Hepatocyte (in vitro differentiated cells): ENCODE measurements at regions not wholly inside any gene's neighbourhood (a gene's known extent, or its start where the extent isn't known, plus 50 kb on each side); places are given as distances from the start of the nearest gene placed in this dataset.

Source experiments
- EZH2 ChIP-seq: fragments of 200-600 bp; sonication (generic); IDR thresholded peaks from 2 replicates; pipeline ENCODE4 v1.6.1; 2016; ENCODE audit warnings: antibody characterized with exemption, mild to moderate bottlenecking, borderline replicate concordance
- EZH2phosphoT487 ChIP-seq: fragments of 200-600 bp; sonication (generic); IDR thresholded peaks from one replicate; pipeline ENCODE4 v1.6.1; 2018; ENCODE audit warnings: antibody characterized with exemption, mild to moderate bottlenecking, low read depth, moderate library complexity; ENCODE audit not compliant: unreplicated experiment, severe bottlenecking
- TF ChIP-seq, protein P1 (sequence below): fragments of 200-600 bp; sonication (generic); IDR thresholded peaks from 2 replicates; pipeline ENCODE4 v1.5.1; 2016; ENCODE audit warnings: antibody characterized with exemption, mild to moderate bottlenecking; ENCODE audit not compliant: poor library complexity

DNA sequence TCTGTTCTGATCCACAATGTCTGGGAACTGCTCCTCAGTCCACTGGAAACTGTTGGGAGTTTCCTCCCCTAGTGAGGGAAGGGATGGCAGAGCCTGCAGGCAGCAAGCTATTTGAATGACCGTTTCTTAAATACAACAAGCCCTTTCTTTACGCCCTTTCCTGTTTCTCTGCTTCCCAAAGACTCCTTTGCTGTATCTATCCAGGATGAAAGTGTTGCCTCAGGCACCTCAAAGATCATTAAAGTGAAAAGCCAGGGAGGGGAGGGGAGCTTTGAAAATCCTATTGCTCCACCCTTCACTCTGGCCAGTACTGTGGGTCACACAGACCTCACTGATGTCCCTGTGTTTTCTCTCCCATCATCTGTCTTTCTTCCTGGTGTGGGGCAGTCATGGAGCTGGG, 213.1 kb downstream of the RNF144B start:
- TF ChIP-seq EZH2phosphoT487 (no peak), EZH2 (no peak)
- TF ChIP-seq, protein P1, sequence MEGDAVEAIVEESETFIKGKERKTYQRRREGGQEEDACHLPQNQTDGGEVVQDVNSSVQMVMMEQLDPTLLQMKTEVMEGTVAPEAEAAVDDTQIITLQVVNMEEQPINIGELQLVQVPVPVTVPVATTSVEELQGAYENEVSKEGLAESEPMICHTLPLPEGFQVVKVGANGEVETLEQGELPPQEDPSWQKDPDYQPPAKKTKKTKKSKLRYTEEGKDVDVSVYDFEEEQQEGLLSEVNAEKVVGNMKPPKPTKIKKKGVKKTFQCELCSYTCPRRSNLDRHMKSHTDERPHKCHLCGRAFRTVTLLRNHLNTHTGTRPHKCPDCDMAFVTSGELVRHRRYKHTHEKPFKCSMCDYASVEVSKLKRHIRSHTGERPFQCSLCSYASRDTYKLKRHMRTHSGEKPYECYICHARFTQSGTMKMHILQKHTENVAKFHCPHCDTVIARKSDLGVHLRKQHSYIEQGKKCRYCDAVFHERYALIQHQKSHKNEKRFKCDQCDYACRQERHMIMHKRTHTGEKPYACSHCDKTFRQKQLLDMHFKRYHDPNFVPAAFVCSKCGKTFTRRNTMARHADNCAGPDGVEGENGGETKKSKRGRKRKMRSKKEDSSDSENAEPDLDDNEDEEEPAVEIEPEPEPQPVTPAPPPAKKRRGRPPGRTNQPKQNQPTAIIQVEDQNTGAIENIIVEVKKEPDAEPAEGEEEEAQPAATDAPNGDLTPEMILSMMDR: no peak
